BJ (cell line): ENCODE measurements at regions not wholly inside any gene's neighbourhood (a gene's known extent, or its start where the extent isn't known, plus 50 kb on each side); places are given as distances from the start of the nearest gene placed in this dataset.

Source experiments
- CTCF ChIA-PET: fragments of 350-600 bp; formaldehyde crosslinking; extraction: SDS; loops from one replicate; lab custom pipeline; 2021; ENCODE audit warnings: antibody characterized with exemption, inconsistent platforms; lab: Yijun Ruan, JAX
- POLR2A ChIA-PET: fragments of 300-600 bp; sonication (Branson Sonifier 250); formaldehyde crosslinking; extraction: SDS; loops from one replicate; lab custom pipeline; 2021; ENCODE audit warnings: antibody characterized with exemption; lab: Charles Lee
- DNase-seq: peaks from one replicate; pipeline ENCODE4 v3.0.0-alpha.2; 2011; ENCODE audit warnings: low read depth
- H3K27me3 ChIP-seq: 2 replicates; pipeline ENCODE4 v1.6.0; 2011; ENCODE audit warnings: low read length; ENCODE audit not compliant: control insufficient read depth, insufficient read depth
- H3K36me3 ChIP-seq: 2 replicates; pipeline ENCODE4 v1.5.1; 2011; ENCODE audit warnings: low read length; ENCODE audit not compliant: control insufficient read depth, insufficient read depth
- H3K4me3 ChIP-seq: 2 replicates; pipeline ENCODE4 v1.5.1; 2011; ENCODE audit warnings: low read depth, mild to moderate bottlenecking, control low read depth, low read length
- CTCF ChIP-seq: IDR thresholded peaks from 2 replicates; pipeline ENCODE4 v1.5.1; 2011; ENCODE audit warnings: low read depth, mild to moderate bottlenecking, control low read depth, inconsistent platforms, low read length, moderate library complexity; ENCODE audit not compliant: insufficient read depth

- H3K4me3 ChIP-seq, result no peak overlapping the region
- no peak for DNase-seq
- no peak for TF ChIP-seq CTCF
- POLR2A ChIA-PET, result no interaction called here
- H3K36me3 ChIP-seq, result no peaks in the 10 kb centered on the region
- CTCF ChIA-PET, result no interaction called here
- no peaks in the 10 kb centered on the region for H3K27me3 ChIP-seq
Measured at GRCh38 chr14:26939755-26940154, 341.9 kb upstream of the NOVA1 start.

GRCh38 chr14:26941521-26941920, 343.7 kb upstream of the NOVA1 start:
- Histone ChIP-seq H3K27me3 (no peaks in the 10 kb centered on the region), H3K4me3 (no peak overlapping the region), H3K36me3 (no peaks in the 10 kb centered on the region)
- CTCF ChIA-PET, result interaction anchor here (0.8 kb wide), 1 partner anchor 25 kb away, joined by 3 read pairs; no protein-coding TSS in a partner anchor
- TF ChIP-seq CTCF, result no peak
- POLR2A ChIA-PET, result no interaction called here
- no peak for DNase-seq

- DNase-seq, result no peak
- H3K4me3 ChIP-seq, result no peak overlapping the region
- no peak for TF ChIP-seq CTCF
- POLR2A ChIA-PET, result no interaction called here
- CTCF ChIA-PET, result no interaction called here
- H3K36me3 ChIP-seq, result no peaks in the 10 kb centered on the region
- H3K27me3 ChIP-seq, result no peaks in the 10 kb centered on the region
Measured at GRCh38 chr14:26947265-26947664, 349.4 kb upstream of the NOVA1 start.

- DNase-seq, result no peak
- TF ChIP-seq CTCF, result no peak
- ChIA-PET CTCF (no interaction called here), POLR2A (no interaction called here)
- no peaks in the 10 kb centered on the region for H3K27me3 ChIP-seq
- H3K36me3 ChIP-seq, result no peaks in the 10 kb centered on the region
- H3K4me3 ChIP-seq, result no peak overlapping the region
Measured at GRCh38 chr14:26959437-26959836, 361.6 kb upstream of the NOVA1 start.

- Histone ChIP-seq H3K36me3 (no peaks in the 10 kb centered on the region), H3K27me3 (no peaks in the 10 kb centered on the region), H3K4me3 (no peak overlapping the region)
- ChIA-PET POLR2A (no interaction called here), CTCF (no interaction called here)
- DNase-seq, result no peak
- no peak for TF ChIP-seq CTCF
Measured at GRCh38 chr14:26959972-26960660, 362.3 kb upstream of the NOVA1 start.
